T-helper 2 cell (primary cell): ENCODE measurements at regions not wholly inside any gene's neighbourhood (a gene's known extent, or its start where the extent isn't known, plus 50 kb on each side); places are given as distances from the start of the nearest gene placed in this dataset.
"Not testable (repeated sequence)": the region's sequence is repeated elsewhere in the genome, so short reads cannot be mapped to it uniquely, and the experiment has no call there.

Experiments used
- DNase-seq, 5 experiments: peaks; one replicate each; pipeline versions ENCODE4 v3.0.0 to v3.0.0-alpha.2; 2012 to 2022

DNA sequence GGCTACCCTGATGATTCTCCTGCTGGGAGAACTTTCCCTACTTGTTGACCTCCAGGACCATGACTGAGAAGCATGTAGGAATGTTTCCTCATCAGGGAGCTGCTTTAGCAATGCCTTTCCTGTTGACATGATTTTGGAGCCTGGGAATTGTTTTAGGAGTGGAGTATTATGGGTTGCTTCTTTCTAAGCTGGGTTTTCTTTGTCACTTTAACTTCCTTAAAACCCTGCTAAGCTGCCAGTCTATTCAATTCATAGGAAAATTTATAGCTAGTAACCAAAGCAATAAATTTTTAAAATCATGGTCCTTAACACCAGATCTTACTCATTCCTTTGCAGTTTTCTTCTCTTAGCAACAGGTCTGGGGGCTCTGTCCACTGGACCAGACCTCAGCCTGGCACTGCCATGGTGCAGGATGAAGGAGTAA, 125.6 kb upstream of the TACR1 start:
- DNase-seq: no peak

- no peak for DNase-seq
These were observed 124.8 kb upstream of the TACR1 start for GRCh38 chr2:75324141-75324540.

GRCh38 chr2:75321599-75321922, 122.2 kb upstream of the TACR1 start:
- DNase-seq: no peak

DNA sequence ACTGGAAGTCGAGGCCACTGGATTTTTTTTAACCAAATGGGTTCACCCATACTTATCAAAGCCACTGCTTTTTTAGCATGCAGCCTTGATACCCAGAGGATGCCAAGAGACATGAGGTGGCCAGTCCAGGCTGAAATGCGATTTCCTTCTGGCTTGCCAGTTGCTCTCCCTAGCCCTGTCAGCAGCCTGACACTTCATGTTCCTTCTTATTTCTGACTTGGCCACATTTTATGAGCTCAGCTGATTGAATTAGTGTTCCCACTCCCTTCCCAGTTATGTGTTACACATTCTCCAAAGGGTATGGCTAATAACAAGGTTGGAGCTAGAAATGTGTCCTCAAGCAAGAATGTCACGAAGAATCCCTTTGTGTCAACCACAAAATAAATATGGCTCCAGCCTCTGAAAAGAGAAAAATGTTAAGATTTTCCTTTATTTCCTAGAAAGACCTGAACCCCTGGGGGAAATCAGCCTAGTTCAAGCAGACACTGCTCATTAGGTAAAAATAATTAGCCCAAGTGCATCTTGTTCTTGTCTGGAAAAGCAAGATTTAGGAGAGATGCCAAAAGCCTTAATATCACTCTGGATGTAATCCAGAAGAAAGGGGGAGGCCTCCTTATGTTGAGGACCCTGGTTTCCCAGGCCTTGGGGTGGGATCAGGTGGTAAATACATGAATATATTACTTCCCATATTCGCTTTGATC, 121.7 kb upstream of the TACR1 start:
- DNase-seq: no peak

DNA sequence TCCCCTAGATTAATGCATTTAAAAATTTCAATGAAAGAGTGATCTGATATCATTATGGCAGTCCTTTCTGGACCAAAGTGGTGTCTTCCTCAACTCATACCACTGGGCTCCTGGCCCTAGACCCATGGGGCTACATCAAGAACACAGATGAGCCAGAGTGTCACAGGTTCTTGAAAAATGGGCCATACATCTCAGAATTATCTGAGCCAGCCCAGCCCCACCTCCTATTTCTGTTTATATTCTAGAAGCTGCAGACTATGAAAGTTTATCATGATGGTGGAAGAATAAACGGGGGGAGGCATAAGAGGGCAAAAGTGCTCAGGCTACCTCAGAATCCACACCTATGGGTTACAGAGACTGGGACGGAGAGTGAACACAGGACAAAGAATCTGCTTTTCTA, 120.6 kb upstream of the TACR1 start:
- no peak for DNase-seq

- no peak for DNase-seq
These were observed 118.5 kb upstream of the TACR1 start for GRCh38 chr2:75317802-75318201.

DNA sequence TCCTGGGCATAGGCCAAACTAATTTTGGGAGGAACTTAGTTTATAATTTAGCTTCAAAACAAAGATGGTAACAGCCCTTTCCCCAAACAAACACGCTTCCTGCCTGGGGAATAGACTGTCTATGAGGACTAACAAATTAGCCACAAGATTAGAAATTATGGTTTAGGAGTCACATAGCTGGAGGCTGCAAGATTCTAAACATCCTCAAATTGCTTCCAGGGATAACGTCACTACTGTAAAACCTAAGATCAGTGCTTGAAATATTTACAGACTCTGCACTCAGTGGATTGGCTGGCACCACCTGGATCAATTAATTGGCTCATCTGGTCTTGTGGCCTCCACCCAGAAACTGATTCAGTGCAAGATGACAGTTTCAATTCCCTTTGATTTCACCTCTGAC, 118.0 kb upstream of the TACR1 start:
- DNase-seq: no peak

GRCh38 chr2:75315436-75315835, 116.1 kb upstream of the TACR1 start:
- DNase-seq: no peak

- peak in 1 of 5 experiments; percentile 2 for DNase-seq
These were observed 112.7 kb upstream of the TACR1 start for GRCh38 chr2:75311993-75312392.

DNA sequence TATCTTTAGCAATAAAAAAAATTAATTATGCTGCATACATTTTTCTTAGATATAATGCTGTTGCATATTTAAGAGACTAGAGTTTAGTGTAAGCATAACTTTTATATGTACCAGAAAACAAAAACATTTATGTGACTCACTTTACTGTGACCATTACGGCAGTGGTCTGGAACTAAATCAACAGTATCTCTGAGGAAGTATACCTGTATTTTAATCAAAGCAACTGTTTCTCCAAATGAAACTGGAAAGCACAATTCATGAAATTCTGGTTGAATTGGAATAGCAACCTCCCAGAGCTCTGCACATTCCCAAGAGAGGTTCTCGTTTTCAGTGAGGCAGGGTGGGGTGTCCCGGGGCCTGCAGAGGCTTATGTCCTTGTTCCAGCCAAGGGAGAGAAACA, 112.2 kb upstream of the TACR1 start:
- no peak for DNase-seq

DNA sequence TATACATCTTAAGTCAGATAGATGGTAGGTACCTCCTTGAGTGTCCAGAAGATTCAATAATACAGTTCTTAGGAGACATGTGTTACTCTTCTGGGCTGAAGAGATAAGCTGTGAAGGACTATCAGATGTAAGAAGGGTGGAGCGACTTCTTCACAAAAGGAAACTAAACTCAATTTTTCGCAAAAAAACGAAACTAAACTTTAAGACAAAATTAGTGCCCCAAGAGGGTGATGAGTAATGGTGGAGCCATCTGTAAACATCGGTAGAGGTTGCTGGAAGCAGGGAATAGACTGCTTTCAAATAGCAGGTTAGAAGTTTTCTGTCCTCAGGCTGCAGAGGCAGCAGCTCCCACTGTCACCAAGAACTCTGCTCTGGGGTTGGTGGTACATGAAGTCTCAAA, 111.6 kb upstream of the TACR1 start:
- no peak for DNase-seq

DNA sequence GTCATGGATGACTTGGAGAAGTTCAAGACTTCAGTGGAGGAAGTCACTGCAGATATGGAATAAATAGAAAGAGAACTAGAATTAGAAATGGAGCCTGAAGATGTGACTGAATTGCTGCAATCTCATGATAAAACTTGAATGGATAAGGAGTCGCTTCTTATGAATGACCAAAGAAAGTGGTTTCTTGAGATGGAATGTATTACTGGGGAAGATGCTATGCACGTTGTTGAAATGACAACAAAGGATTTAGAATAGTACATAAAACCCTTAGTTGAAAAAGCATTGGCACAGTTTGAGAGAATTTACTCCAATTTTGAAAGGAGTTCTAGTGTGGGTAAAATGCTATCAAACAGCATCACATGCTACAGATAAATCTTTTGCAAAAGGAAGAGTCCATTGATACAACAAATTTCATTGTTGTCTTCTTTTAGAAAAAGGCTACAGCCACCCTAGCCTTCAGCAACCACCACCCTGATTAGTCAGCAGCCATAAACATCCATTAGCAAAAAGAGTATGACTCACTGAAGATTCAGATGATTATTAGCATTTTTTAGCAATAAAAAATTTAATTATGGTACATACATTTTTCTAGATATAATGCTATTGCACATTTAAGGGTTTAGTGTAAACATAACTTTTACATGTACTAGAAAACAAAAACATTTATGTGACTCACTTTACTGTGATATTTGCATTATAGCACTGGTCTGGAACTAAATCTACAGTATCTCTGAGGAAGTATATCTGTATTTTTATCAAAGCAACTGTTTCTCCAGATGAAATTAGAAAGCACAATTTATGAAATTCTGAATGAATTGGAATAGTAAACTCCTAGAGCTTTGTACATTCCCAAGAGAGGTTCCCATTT, 110.5 kb upstream of the TACR1 start:
- DNase-seq: no peak

GRCh38 chr2:75303227-75303626, 103.9 kb upstream of the TACR1 start:
- no peak for DNase-seq

DNA sequence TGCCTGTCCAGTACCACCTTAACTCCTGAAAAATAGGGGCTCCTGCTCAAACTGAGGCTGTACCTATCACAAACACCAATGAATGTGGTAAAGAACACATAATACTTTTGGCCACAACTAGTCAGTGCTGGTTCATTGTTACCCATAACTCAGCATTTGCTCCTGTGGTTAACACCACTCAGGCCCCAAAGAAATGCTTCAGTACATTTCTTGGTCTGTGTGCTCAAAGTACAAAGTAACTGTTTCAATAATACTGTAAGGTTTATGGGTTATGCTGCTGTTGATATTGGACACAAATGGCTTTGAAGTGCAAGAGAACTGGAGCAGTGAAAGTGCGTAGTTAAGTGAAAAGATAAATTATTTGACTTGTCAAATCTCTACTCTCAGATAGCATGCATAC, 95.0 kb upstream of the TACR1 start:
- no peak for DNase-seq

DNA sequence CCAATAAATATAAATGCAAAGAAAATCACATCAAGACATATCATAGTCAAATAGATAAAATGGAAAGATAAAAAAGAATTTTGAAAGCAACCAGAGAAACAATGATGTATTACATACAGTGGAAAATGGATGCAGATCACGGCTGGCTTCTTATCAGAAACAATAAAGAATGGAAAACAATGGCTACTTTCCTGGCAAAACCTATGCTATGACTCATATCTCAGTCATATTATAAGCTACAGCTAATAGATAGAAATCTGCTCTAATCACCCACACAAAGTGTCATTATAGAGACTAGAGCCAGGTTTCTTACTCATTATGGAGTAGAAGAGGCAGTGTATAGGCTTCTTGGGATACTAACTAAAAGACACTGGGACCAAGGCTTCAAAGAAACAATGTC, 93.5 kb upstream of the TACR1 start:
- no peak for DNase-seq

- DNase-seq: no peak
These were observed 91.4 kb upstream of the TACR1 start for GRCh38 chr2:75290600-75291150.

GRCh38 chr2:75289771-75290170, 90.5 kb upstream of the TACR1 start:
- DNase-seq: no peak

GRCh38 chr2:75289178-75289577, 89.9 kb upstream of the TACR1 start:
- DNase-seq: not testable (repeated sequence)

DNA sequence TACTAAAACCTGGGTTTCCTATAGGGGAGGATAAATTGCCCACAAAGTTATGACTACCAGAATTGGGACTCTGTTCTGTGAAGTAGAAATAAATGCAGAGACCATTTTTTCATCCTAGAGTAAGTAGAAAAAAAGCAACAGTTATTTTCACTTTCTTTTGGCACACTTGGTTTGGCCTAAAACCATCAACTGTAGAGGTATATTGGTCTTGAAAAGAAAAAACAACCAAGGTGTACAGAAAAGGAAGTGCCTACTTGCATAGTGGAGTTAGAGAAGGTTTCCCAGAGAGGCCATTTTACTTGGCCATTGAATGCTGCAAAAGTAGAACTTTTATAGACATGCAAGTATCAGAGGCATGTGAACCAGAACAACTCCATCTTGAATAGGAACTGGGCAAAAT, 89.4 kb upstream of the TACR1 start:
- no peak for DNase-seq

DNA sequence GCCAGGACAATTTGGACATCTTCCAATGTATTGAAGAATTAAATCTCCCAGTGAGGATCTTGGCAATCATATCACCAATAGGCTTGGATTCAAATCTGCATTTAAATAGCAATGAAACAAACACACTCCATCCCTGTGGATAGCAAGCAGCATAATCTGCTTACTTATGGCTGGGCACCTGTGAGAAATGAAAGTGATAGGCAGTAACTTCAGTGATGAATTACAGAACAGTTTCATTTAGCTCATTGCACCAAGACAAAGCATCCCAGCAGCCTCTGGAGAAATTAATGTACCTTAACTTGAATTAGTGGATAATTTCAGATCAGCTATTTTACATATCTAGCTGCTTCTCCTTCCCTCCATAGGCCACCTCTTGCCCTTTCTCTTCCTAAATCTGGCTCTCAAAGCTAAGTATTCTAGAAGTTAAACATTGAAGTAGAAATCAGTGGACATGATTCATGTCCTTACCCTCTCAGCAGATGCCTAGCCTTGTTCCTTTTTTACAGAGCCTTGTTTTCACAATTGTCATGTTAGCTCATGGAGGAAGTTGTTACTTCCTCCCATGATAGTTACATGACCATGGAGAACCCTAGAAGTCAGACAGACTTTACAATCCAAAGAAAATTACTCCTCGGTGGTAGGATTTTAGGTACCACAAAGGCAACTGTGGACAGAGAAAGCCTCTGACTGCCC, 88.5 kb upstream of the TACR1 start:
- DNase-seq: no peak

DNA sequence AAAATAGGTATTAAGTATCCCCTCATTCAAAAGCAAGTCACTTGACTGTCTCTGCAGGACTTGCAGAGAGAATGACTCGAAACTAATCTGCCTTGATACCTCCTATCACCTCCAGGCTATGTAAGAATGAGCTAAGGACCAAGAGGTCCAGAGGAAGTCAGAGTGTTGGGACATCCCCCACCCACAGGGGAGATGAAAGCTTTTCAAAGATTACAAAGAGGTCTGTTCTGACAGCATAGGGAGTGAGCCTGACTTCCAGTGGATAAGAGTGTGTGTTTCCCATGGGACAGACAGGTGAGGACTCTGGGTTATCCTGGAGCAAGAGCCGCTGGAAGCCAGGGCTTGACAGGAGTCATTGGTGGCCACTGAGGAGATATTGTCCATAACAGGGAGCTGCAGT, 85.0 kb upstream of the TACR1 start:
- DNase-seq: no peak

DNA sequence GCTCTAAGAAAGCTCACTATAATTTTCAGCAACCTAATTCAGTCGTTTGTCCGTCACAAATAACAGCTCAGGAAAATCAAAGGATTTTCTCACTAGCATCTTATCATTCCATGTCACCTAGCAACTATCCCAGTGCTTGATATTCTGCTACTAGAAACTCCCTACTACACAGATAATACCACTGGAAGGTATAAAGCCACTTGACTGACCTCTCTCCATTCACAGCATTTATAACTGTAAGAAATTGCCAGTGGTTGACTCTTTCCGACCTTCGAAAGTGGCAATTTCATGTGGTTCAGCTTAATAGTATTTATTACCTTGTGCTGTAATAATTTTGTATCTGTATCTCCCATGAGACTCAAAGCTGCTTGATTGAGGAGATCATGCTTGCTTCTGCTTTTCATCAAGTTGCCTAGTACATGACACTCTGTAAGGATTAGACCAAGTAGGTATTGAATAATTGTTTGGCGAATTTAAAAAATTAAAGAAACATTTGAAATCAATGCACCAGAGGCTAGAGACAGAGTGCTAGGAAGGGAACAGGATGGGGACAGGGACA, 79.6 kb upstream of the TACR1 start:
- no peak for DNase-seq

GRCh38 chr2:75278314-75278713, 79.0 kb upstream of the TACR1 start:
- no peak for DNase-seq
